ENCODE measurements at regions not wholly inside any gene's neighbourhood (a gene's known extent, or its start where the extent isn't known, plus 50 kb on each side); places are given as distances from the start of the nearest gene placed in this dataset.

DNA sequence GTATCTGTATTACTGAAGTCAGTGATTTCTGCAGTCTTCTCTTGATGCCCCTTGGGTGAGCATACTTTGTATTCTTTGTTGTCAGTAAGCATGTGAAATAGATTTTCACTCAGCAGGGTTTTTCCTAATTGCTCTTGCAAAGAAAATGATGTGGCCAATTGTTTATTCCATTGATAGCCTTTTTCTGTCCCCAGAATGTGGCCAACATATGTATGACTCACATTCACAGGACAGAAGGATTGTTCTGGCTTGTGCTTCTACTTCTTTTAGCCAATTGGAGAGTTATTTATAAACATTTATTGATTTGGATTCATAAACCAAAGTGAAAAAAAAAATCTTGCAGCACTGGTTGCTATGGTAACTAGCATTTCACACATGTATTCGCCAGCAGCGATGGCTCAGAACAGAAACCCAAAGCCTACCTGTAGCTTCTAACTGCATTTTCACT lies 54.4 kb upstream of the RBM24 start:
- no peak overlapping the region for H3K4me3 ChIP-seq (ENCODE audit: low read length)
- no peak for DNase-seq (ENCODE audit: low read depth)
- TF ChIP-seq, protein P1, sequence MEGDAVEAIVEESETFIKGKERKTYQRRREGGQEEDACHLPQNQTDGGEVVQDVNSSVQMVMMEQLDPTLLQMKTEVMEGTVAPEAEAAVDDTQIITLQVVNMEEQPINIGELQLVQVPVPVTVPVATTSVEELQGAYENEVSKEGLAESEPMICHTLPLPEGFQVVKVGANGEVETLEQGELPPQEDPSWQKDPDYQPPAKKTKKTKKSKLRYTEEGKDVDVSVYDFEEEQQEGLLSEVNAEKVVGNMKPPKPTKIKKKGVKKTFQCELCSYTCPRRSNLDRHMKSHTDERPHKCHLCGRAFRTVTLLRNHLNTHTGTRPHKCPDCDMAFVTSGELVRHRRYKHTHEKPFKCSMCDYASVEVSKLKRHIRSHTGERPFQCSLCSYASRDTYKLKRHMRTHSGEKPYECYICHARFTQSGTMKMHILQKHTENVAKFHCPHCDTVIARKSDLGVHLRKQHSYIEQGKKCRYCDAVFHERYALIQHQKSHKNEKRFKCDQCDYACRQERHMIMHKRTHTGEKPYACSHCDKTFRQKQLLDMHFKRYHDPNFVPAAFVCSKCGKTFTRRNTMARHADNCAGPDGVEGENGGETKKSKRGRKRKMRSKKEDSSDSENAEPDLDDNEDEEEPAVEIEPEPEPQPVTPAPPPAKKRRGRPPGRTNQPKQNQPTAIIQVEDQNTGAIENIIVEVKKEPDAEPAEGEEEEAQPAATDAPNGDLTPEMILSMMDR (IDR thresholded peaks at IDR 0.05; ENCODE audit: insufficient read depth, low read depth, low read length, missing control alignments) = no peak

DNA sequence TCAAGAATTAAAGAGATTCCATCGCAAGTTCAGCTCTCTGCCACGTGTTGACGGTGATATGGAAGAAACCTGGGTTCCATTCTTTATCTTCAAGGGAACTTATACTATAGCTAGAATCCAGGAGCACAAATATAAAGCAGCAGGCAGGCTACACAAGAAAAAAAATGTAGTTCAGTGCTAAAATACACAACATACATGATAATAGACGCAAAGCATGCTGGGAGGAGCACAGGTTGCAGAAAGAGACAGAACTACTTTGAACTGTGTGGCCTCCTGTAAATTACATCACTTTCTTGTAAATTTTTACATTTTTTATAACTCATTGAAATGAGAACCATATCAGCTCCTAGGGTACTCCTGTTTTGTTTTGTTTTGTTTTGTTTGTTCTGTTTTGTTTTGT lies 53.8 kb upstream of the RBM24 start:
- DNase-seq (ENCODE audit: low read depth) = no peak
- TF ChIP-seq, protein P1 (IDR thresholded peaks at IDR 0.05; ENCODE audit: insufficient read depth, low read depth, low read length, missing control alignments) = no peak
- H3K4me3 ChIP-seq (ENCODE audit: low read length) = no peak overlapping the region
